Calu3 (cell line): ENCODE measurements at regions not wholly inside any gene's neighbourhood (a gene's known extent, or its start where the extent isn't known, plus 50 kb on each side); places are given as distances from the start of the nearest gene placed in this dataset.
"Not testable (repeated sequence)": the region's sequence is repeated elsewhere in the genome, so short reads cannot be mapped to it uniquely, and the experiment has no call there.

ENCODE experiments used
- BruUV-seq: library from RNA; stranded (reverse); fragments of 400-500 nt; replicated peaks from 2 replicates; lab custom pipeline; 2021; lab: Mats Ljungman, UMichigan
- CTCF ChIA-PET: fragments of 300-600 bp; sonication (Branson Sonifier 250); formaldehyde crosslinking; loops from one replicate; lab custom pipeline; 2022; ENCODE audit warnings: antibody characterized with exemption; lab: Charles Lee
- DNase-seq: peaks from one replicate; pipeline ENCODE4 v3.0.0; 2022
- H3K27ac Mint-ChIP-seq: one replicate; pipeline ENCODE4 v1.8.0; 2022; ENCODE audit warnings: mixed read lengths; ENCODE audit not compliant: unreplicated experiment
- H3K27me3 Mint-ChIP-seq: one replicate; pipeline ENCODE4 v1.8.0; 2022; ENCODE audit warnings: mixed read lengths; ENCODE audit not compliant: unreplicated experiment
- H3K36me3 Mint-ChIP-seq: one replicate; pipeline ENCODE4 v1.8.0; 2022; ENCODE audit warnings: mild to moderate bottlenecking, moderate library complexity, mixed read lengths; ENCODE audit not compliant: insufficient read depth, unreplicated experiment
- H3K4me1 Mint-ChIP-seq: one replicate; pipeline ENCODE4 v1.8.0; 2022; ENCODE audit warnings: mild to moderate bottlenecking, low read depth, mixed read lengths; ENCODE audit not compliant: unreplicated experiment
- H3K4me3 Mint-ChIP-seq: one replicate; pipeline ENCODE4 v1.8.0; 2022; ENCODE audit warnings: mild to moderate bottlenecking, low read depth, moderate library complexity, mixed read lengths; ENCODE audit not compliant: unreplicated experiment
- H3K9me3 Mint-ChIP-seq: one replicate; pipeline ENCODE4 v1.8.0; 2022; ENCODE audit warnings: low read depth, mixed read lengths; ENCODE audit not compliant: unreplicated experiment
- CTCF ChIP-seq: fragments of 200-600 bp; IDR thresholded peaks from one replicate; pipeline ENCODE4 v1.8.0; 2022; ENCODE audit warnings: antibody characterized with exemption; ENCODE audit not compliant: unreplicated experiment
- intact Hi-C: fragments of 100-400 bp; cut with micrococcal nuclease; formaldehyde crosslinking; loops from one replicate; pipeline ENCODE4 v1.10.0; 2022; ENCODE audit not compliant: unreplicated experiment

GRCh38 chr14:41449066-41449465 lies 157.6 kb upstream of the LRFN5 start:
- no peak for TF ChIP-seq CTCF
- Mint-ChIP-seq H3K27me3 (no peaks in the 10 kb centered on the region), H3K4me3 (no peak overlapping the region), H3K4me1 (no peaks in the 10 kb centered on the region), H3K27ac (no peak overlapping the region), H3K9me3 (peaks cover 2% of the 10 kb centered on the region), H3K36me3 (no peaks in the 10 kb centered on the region)
- BruUV-seq = no TSS peak
- CTCF ChIA-PET = no interaction called here
- no peak for DNase-seq
- intact Hi-C loops = no loop called here

GRCh38 chr14:41446008-41446407 lies 160.7 kb upstream of the LRFN5 start:
- no peak overlapping the region for H3K4me3 Mint-ChIP-seq
- intact Hi-C loops = no loop called here
- BruUV-seq = no TSS peak
- no peak for TF ChIP-seq CTCF
- DNase-seq = no peak
- no peak overlapping the region for H3K27ac Mint-ChIP-seq
- CTCF ChIA-PET = no interaction called here
- no peaks in the 10 kb centered on the region for H3K27me3 Mint-ChIP-seq
- H3K9me3 Mint-ChIP-seq = peaks cover 2% of the 10 kb centered on the region
- no peaks in the 10 kb centered on the region for H3K4me1 Mint-ChIP-seq
- H3K36me3 Mint-ChIP-seq = no peaks in the 10 kb centered on the region

DNA sequence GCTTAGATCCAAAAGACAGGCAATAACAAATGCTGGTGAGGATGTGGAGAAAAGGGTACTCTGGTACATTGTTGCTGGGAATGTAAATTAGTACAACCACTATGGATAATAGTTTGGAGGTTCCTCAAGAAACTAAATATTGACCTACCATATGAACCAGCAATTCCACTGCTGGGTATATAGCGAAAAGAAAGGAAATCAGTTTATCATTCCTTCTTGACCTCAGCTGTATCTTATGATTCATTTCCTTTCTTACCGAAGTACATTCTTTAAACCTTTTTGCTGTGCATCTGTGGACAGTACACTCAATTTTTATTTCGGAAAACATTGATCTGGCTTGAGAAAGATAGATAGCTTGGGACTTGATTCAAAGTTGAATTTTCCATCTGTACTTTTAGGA lies 183.2 kb upstream of the LRFN5 start:
- no peak for DNase-seq
- no TSS peak for BruUV-seq
- Mint-ChIP-seq H3K4me1 (no peaks in the 10 kb centered on the region), H3K9me3 (no peaks in the 10 kb centered on the region), H3K36me3 (no peaks in the 10 kb centered on the region), H3K4me3 (no peak overlapping the region), H3K27ac (no peak overlapping the region), H3K27me3 (no peaks in the 10 kb centered on the region)
- no peak for TF ChIP-seq CTCF
- CTCF ChIA-PET = no interaction called here
- intact Hi-C loops = no loop called here

DNA sequence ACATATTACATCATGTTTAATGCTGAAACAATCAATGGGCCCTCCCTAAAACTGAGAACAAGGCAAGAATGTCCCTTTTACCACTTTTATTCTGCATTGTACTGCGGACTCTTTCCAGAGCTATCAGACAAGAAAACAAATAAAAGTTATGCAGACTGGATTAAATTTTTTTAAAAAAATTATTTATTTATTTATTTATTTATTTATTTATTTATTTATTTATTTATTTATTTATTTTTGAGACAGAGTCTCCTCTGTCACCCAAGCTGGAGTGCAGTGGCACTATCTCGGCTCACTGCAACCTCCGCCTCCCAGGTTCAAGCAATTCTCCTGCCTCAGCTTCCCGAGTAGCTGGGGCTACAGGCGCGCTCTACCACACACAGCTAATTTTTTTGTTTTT lies 185.4 kb upstream of the LRFN5 start:
- CTCF ChIA-PET, BruUV-seq, H3K4me3 Mint-ChIP-seq, H3K27me3 Mint-ChIP-seq, intact Hi-C loops, H3K27ac Mint-ChIP-seq, H3K36me3 Mint-ChIP-seq, DNase-seq, H3K9me3 Mint-ChIP-seq, H3K4me1 Mint-ChIP-seq: not testable (repeated sequence)

DNA sequence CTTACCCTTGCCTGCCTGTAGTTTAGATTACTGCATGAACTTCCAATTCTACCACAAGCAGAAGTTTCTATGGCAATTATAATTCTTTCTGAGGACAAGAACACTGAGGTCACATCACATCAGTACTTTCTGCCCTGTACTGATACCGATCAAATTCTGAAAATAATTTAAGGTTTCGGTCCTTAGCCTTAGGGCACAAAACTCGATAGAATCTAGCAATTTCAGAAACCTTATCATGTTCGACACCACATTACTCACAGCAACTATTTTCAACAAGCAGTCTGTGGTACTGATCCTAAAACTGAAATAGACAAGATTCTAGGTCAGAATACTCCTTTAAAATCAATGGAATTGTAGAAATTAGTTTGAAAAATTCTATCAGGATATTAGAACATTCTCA lies 187.0 kb upstream of the LRFN5 start:
- no peak overlapping the region for H3K4me3 Mint-ChIP-seq
- H3K4me1 Mint-ChIP-seq = no peaks in the 10 kb centered on the region
- intact Hi-C loops = no loop called here
- no peaks in the 10 kb centered on the region for H3K36me3 Mint-ChIP-seq
- DNase-seq = no peak
- no peaks in the 10 kb centered on the region for H3K27me3 Mint-ChIP-seq
- no peak overlapping the region for H3K27ac Mint-ChIP-seq
- H3K9me3 Mint-ChIP-seq = no peaks in the 10 kb centered on the region
- no peak for TF ChIP-seq CTCF
- no TSS peak for BruUV-seq
- CTCF ChIA-PET = no interaction called here
